IMR-90 (cell line): ENCODE measurements at regions not wholly inside any gene's neighbourhood (a gene's known extent, or its start where the extent isn't known, plus 50 kb on each side); places are given as distances from the start of the nearest gene placed in this dataset.
"Not testable (repeated sequence)": the region's sequence is repeated elsewhere in the genome, so short reads cannot be mapped to it uniquely, and the experiment has no call there.

ENCODE experiments used
- ATAC-seq: fragments of 200-7000 bp; cut with Tn5 transposase; 2 replicates; pipeline ENCODE4 v1.9.1; 2020; ENCODE audit warnings: low read depth, mild to moderate bottlenecking, moderate library complexity
- BruUV-seq: library from RNA; stranded (reverse); fragments of 400-500 nt; replicated peaks from 2 replicates; lab custom pipeline; 2021; lab: Mats Ljungman, UMichigan
- CTCF ChIA-PET: fragments of 300-600 bp; formaldehyde crosslinking; extraction: SDS; loops from one replicate; lab custom pipeline; 2021; ENCODE audit warnings: antibody characterized with exemption; lab: Yijun Ruan, JAX
- POLR2A ChIA-PET: fragments of 300-600 bp; sonication (Branson Sonifier 250); formaldehyde crosslinking; loops from one replicate; lab custom pipeline; 2022; ENCODE audit warnings: antibody characterized with exemption; ENCODE audit not compliant: unreplicated experiment; lab: Charles Lee
- DNase-seq: peaks from one replicate; pipeline ENCODE4 v3.0.0; 2013
- H2AFZ ChIP-seq: replicated peaks from 2 replicates; pipeline ENCODE3; 2013; ENCODE audit warnings: low read length, mild to moderate bottlenecking; ENCODE audit not compliant: poor library complexity
- H2AK5ac ChIP-seq: 2 replicates; pipeline ENCODE4 v1.6.1; 2013; ENCODE audit warnings: low read depth, low read length, inconsistent platforms
- H2AK9ac ChIP-seq: replicated peaks from 2 replicates; pipeline ENCODE3; 2013; ENCODE audit warnings: mild to moderate bottlenecking, low read depth, low read length, moderate library complexity; ENCODE audit not compliant: poor library complexity
- H2BK120ac ChIP-seq: 2 replicates; pipeline ENCODE4 v1.6.1; 2013; ENCODE audit warnings: low read depth, low read length, inconsistent platforms
- H2BK15ac ChIP-seq: 3 replicates; pipeline ENCODE4 v1.6.1; 2013; ENCODE audit warnings: low read depth, low read length, inconsistent platforms
- H2BK20ac ChIP-seq: 2 replicates; pipeline ENCODE4 v1.6.1; 2013; ENCODE audit warnings: low read depth, mild to moderate bottlenecking, inconsistent platforms, low read length, moderate library complexity
- H2BK5ac ChIP-seq: 2 replicates; pipeline ENCODE4 v1.6.1; 2013; ENCODE audit warnings: mild to moderate bottlenecking, low read depth, low read length, inconsistent platforms; ENCODE audit not compliant: poor library complexity, severe bottlenecking
- H3K14ac ChIP-seq: replicated peaks from 2 replicates; pipeline ENCODE4 v1.6.1; 2013; ENCODE audit warnings: low read depth, low read length, inconsistent platforms
- H3K18ac ChIP-seq: 2 replicates; pipeline ENCODE4 v1.6.1; 2013; ENCODE audit warnings: low read depth, low read length, control low read depth
- H3K23ac ChIP-seq: 2 replicates; pipeline ENCODE4 v1.6.1; 2013; ENCODE audit warnings: low read depth, low read length, inconsistent platforms
- H3K27ac ChIP-seq: 2 replicates; pipeline ENCODE4 v1.5.1; 2013; ENCODE audit warnings: mild to moderate bottlenecking, control low read depth, low read length; ENCODE audit not compliant: insufficient read depth
- H3K27me3 ChIP-seq: 2 replicates; pipeline ENCODE4 v1.6.1; 2013; ENCODE audit warnings: low read length; ENCODE audit not compliant: control insufficient read depth, insufficient read depth
- H3K36me3 ChIP-seq: 2 replicates; pipeline ENCODE4 v1.6.1; 2013; ENCODE audit warnings: low read length, mixed read lengths; ENCODE audit not compliant: control insufficient read depth, insufficient read depth
- H3K4ac ChIP-seq: 2 replicates; pipeline ENCODE4 v1.6.1; 2013; ENCODE audit warnings: low read depth, low read length, inconsistent platforms
- H3K4me1 ChIP-seq: 2 replicates; pipeline ENCODE4 v1.6.1; 2013; ENCODE audit warnings: low read length, mixed read lengths; ENCODE audit not compliant: control insufficient read depth, insufficient read depth
- H3K4me2 ChIP-seq: 2 replicates; pipeline ENCODE4 v1.6.1; 2013; ENCODE audit warnings: low read depth, mild to moderate bottlenecking, control low read depth, low read length, moderate library complexity
- H3K4me3 ChIP-seq: 2 replicates; pipeline ENCODE4 v1.5.1; 2013; ENCODE audit warnings: low read depth, mild to moderate bottlenecking, control low read depth, low read length, moderate library complexity; ENCODE audit not compliant: insufficient read depth
- H3K56ac ChIP-seq: 2 replicates; pipeline ENCODE4 v1.6.1; 2013; ENCODE audit warnings: low read length, inconsistent platforms; ENCODE audit not compliant: insufficient read depth; ENCODE audit errors: extremely low read depth
- H3K79me1 ChIP-seq, 2 experiments: 2 replicates each; pipeline ENCODE4 v1.6.1; 2013; ENCODE audit warnings: low read length in 2 of 2, inconsistent platforms in 1 of 2, low read depth in 1 of 2
- H3K9ac ChIP-seq: 2 replicates; pipeline ENCODE4 v1.6.1; 2013; ENCODE audit warnings: low read depth, low read length, control low read depth
- H3K9me1 ChIP-seq: 2 replicates; pipeline ENCODE4 v1.6.1; 2013; ENCODE audit warnings: low read length, inconsistent platforms; ENCODE audit not compliant: insufficient read depth
- H3K9me3 ChIP-seq: 2 replicates; pipeline ENCODE4 v1.6.1; 2013; ENCODE audit warnings: low read length; ENCODE audit not compliant: control insufficient read depth, insufficient read depth
- H4K20me1 ChIP-seq: 2 replicates; pipeline ENCODE4 v1.6.1; 2013; ENCODE audit warnings: low read length, inconsistent platforms; ENCODE audit not compliant: insufficient read depth
- H4K5ac ChIP-seq: 2 replicates; pipeline ENCODE4 v1.6.1; 2013; ENCODE audit warnings: mild to moderate bottlenecking, low read depth, low read length, control low read depth
- H4K8ac ChIP-seq, 2 experiments: 2 replicates each; pipeline ENCODE4 v1.6.1; 2013; ENCODE audit warnings: low read depth in 2 of 2, low read length in 2 of 2, control low read depth in 1 of 2, inconsistent platforms in 1 of 2
- H4K91ac ChIP-seq: 2 replicates; pipeline ENCODE4 v1.6.1; 2013; ENCODE audit warnings: low read depth, low read length, inconsistent platforms; ENCODE audit not compliant: insufficient read depth
- WGBS, 2 experiments: methylation state at CpG; one replicate each; pipeline versions ENCODE4 v1.1.5 to v1.1.7; 2013; ENCODE audit warnings: missing lambda C conversion rate in 2 of 2; ENCODE audit not compliant: insufficient read length in 1 of 2; ENCODE audit errors: extremely low coverage in 2 of 2; 5-methylcytosine and 5-hydroxymethylcytosine counted together
- dilution Hi-C: fragments of 300-500 bp; cut with HindIII; formaldehyde crosslinking; loops from one replicate; pipeline ENCODE4 v1.14.3; 2018; ENCODE audit warnings: low sequenced_read_pairs; ENCODE audit not compliant: unreplicated experiment
- in situ Hi-C: fragments of 300-500 bp; cut with MboI; formaldehyde crosslinking; loops from 3 replicates; pipeline ENCODE4 v1.14.3; 2019; ENCODE audit warnings: low sequenced_read_pairs, inconsistent platforms, mixed read lengths
- intact Hi-C: fragments of 100-400 bp; cut with micrococcal nuclease; formaldehyde crosslinking; loops from 2 replicates; pipeline ENCODE4 v1.10.0; 2022

GRCh38 chr17:30624180-30624579, 147.0 kb downstream of the GOSR1 start:
- H3K4me2 ChIP-seq, H2AK9ac ChIP-seq, H2BK15ac ChIP-seq, H3K27me3 ChIP-seq, H4K5ac ChIP-seq, dilution Hi-C loops, H3K9me1 ChIP-seq, H3K4me3 ChIP-seq, BruUV-seq, intact Hi-C loops, H3K36me3 ChIP-seq, H2BK120ac ChIP-seq, H2AFZ ChIP-seq, POLR2A ChIA-PET, H2BK20ac ChIP-seq, DNase-seq, H2AK5ac ChIP-seq, H3K9me3 ChIP-seq, ATAC-seq, H2BK5ac ChIP-seq, CTCF ChIA-PET, H3K23ac ChIP-seq, H3K56ac ChIP-seq, H4K91ac ChIP-seq, H3K4ac ChIP-seq, H4K8ac ChIP-seq, H3K79me1 ChIP-seq, in situ Hi-C loops, H3K4me1 ChIP-seq, H4K20me1 ChIP-seq, H3K9ac ChIP-seq, H3K14ac ChIP-seq, H3K27ac ChIP-seq, H3K18ac ChIP-seq: not testable (repeated sequence)
- WGBS, 2 experiments: 92% methylated on average over 9 of the region's 16 CpGs; no CpG with 5 or more reads in 1 of the 2 experiments

- in situ Hi-C loops: not testable (repeated sequence)
These were observed 132.5 kb downstream of the GOSR1 start for GRCh38 chr17:30609682-30610081.

More at GRCh38 chr17:30609682-30610081, 132.5 kb downstream of the GOSR1 start:
- H3K27me3 ChIP-seq, CTCF ChIA-PET, H3K4me2 ChIP-seq, H2BK120ac ChIP-seq, H4K91ac ChIP-seq, H2AK9ac ChIP-seq, H3K9ac ChIP-seq, H4K5ac ChIP-seq, H3K36me3 ChIP-seq, H2AK5ac ChIP-seq, H4K8ac ChIP-seq, H3K27ac ChIP-seq, BruUV-seq, dilution Hi-C loops, H3K56ac ChIP-seq, H3K23ac ChIP-seq, H2BK5ac ChIP-seq, H2BK20ac ChIP-seq, POLR2A ChIA-PET, H3K9me3 ChIP-seq, H2BK15ac ChIP-seq, DNase-seq, H3K4me1 ChIP-seq, H3K4me3 ChIP-seq, H3K4ac ChIP-seq, H3K18ac ChIP-seq, H3K14ac ChIP-seq, ATAC-seq, H3K9me1 ChIP-seq, H2AFZ ChIP-seq, H4K20me1 ChIP-seq: not testable (repeated sequence)
- no CpG with 5 or more reads among the region's 3 CpGs for WGBS, 2 experiments
- intact Hi-C loops: loop anchor here (10.0 kb wide), 1 partner anchor 85 kb away; no protein-coding TSS in a partner anchor
- peaks cover 6 to 16% of the 10 kb centered on the region in 2 experiments for H3K79me1 ChIP-seq
